Ammon's horn (tissue), 1 donor: ENCODE measurements at regions not wholly inside any gene's neighbourhood (a gene's known extent, or its start where the extent isn't known, plus 50 kb on each side); places are given as distances from the start of the nearest gene placed in this dataset.

Source experiments
- DNase-seq: peaks from one replicate; pipeline ENCODE4 v3.0.0-alpha.2; 2016; ENCODE audit warnings: low spot score

GRCh38 chr13:50319635-50320255, 304.5 kb downstream of the KCNRG start:
- no peak for DNase-seq

GRCh38 chr13:50320271-50320862, 305.1 kb downstream of the KCNRG start:
- DNase-seq, result no peak

- no peak for DNase-seq
Observed at GRCh38 chr13:50322006-50322405, 306.8 kb downstream of the KCNRG start.

GRCh38 chr13:50323440-50324065, 308.3 kb downstream of the KCNRG start:
- DNase-seq, result no peak

- no peak for DNase-seq
Observed at GRCh38 chr13:50326271-50326670, 311.0 kb downstream of the KCNRG start.

GRCh38 chr13:50326811-50327210, 311.6 kb downstream of the KCNRG start:
- no peak for DNase-seq

- DNase-seq, result peak; percentile 34
Observed at GRCh38 chr13:50334115-50334778, 319.0 kb downstream of the KCNRG start.

- no peak for DNase-seq
Observed at GRCh38 chr13:50334944-50335343, 319.7 kb downstream of the KCNRG start.

GRCh38 chr13:50339271-50339670, 324.0 kb downstream of the KCNRG start:
- no peak for DNase-seq

- DNase-seq, result no peak
Observed at GRCh38 chr13:50340146-50340545, 324.9 kb downstream of the KCNRG start.

- no peak for DNase-seq
Observed at GRCh38 chr13:50340551-50341287, 325.5 kb downstream of the KCNRG start.

GRCh38 chr13:50341526-50341925, 326.3 kb downstream of the KCNRG start:
- DNase-seq, result no peak

- DNase-seq, result no peak
Observed at GRCh38 chr13:50344717-50345116, 329.5 kb downstream of the KCNRG start.

- DNase-seq, result no peak
Observed at GRCh38 chr13:50345804-50346203, 330.6 kb downstream of the KCNRG start.

- DNase-seq, result no peak
Observed at GRCh38 chr13:50348371-50348770, 333.1 kb downstream of the KCNRG start.

- no peak for DNase-seq
Observed at GRCh38 chr13:50352720-50353480, 337.7 kb downstream of the KCNRG start.

GRCh38 chr13:50353651-50354415, 338.6 kb downstream of the KCNRG start:
- no peak for DNase-seq

- no peak for DNase-seq
Observed at GRCh38 chr13:50355797-50356196, 340.6 kb downstream of the KCNRG start.

GRCh38 chr13:50357136-50357535, 341.9 kb downstream of the KCNRG start:
- DNase-seq, result no peak

- peak; percentile 32 for DNase-seq
Observed at GRCh38 chr13:50357586-50358118, 342.4 kb downstream of the KCNRG start.
